Astrocyte (in vitro differentiated cells and primary cell): ENCODE measurements at regions not wholly inside any gene's neighbourhood (a gene's known extent, or its start where the extent isn't known, plus 50 kb on each side); places are given as distances from the start of the nearest gene placed in this dataset.

Experiments used
- DNase-seq: peaks from one replicate; pipeline ENCODE4 v3.0.0-alpha.2; 2010; ENCODE audit warnings: low read depth
- FAIRE-seq: peaks from 2 replicates; lab custom pipeline; 2011; peaks lifted over from hg19 to GRCh38; lab: Jason Lieb, UNC
- H2AFZ ChIP-seq: 2 replicates; pipeline ENCODE4 v1.6.0; 2012; ENCODE audit warnings: low read depth, low read length, inconsistent platforms
- H3K27ac ChIP-seq: 2 replicates; pipeline ENCODE4 v1.5.1; 2011; ENCODE audit warnings: low read depth, low read length, inconsistent platforms
- H3K27me3 ChIP-seq: 2 replicates; pipeline ENCODE4 v1.6.0; 2011; ENCODE audit warnings: low read length, inconsistent platforms; ENCODE audit not compliant: insufficient read depth
- H3K36me3 ChIP-seq: 2 replicates; pipeline ENCODE4 v1.5.1; 2011; ENCODE audit warnings: low read length, inconsistent platforms; ENCODE audit not compliant: insufficient read depth
- H3K4me1 ChIP-seq: 2 replicates; pipeline ENCODE4 v1.5.1; 2011; ENCODE audit warnings: low read length, inconsistent platforms; ENCODE audit not compliant: insufficient read depth
- H3K4me2 ChIP-seq: 2 replicates; pipeline ENCODE4 v1.6.0; 2012; ENCODE audit warnings: low read length, inconsistent platforms
- H3K4me3 ChIP-seq: 2 replicates; pipeline ENCODE4 v1.5.1; 2011; ENCODE audit warnings: low read depth, mild to moderate bottlenecking, low read length, inconsistent platforms; ENCODE audit not compliant: insufficient read depth
- H3K79me2 ChIP-seq: 2 replicates; pipeline ENCODE4 v1.6.0; 2012; ENCODE audit warnings: mild to moderate bottlenecking, low read length, inconsistent platforms; ENCODE audit not compliant: insufficient read depth
- H3K9ac ChIP-seq: 2 replicates; pipeline ENCODE4 v1.6.0; 2012; ENCODE audit warnings: mild to moderate bottlenecking, low read length, inconsistent platforms
- H3K9me3 ChIP-seq: 2 replicates; pipeline ENCODE4 v1.5.1; 2012; ENCODE audit warnings: low read depth, mild to moderate bottlenecking, low read length, inconsistent platforms; ENCODE audit not compliant: insufficient read depth
- H4K20me1 ChIP-seq: 2 replicates; pipeline ENCODE4 v1.6.0; 2012; ENCODE audit warnings: low read length, inconsistent platforms; ENCODE audit not compliant: insufficient read depth
- H3K27ac Mint-ChIP-seq: one replicate; pipeline ENCODE4 v1.8.0; 2021; ENCODE audit warnings: mild to moderate bottlenecking, mixed read lengths; ENCODE audit not compliant: unreplicated experiment
- H3K27me3 Mint-ChIP-seq: one replicate; pipeline ENCODE4 v1.8.0; 2021; ENCODE audit warnings: low read depth, mixed read lengths; ENCODE audit not compliant: unreplicated experiment
- H3K36me3 Mint-ChIP-seq: one replicate; pipeline ENCODE4 v1.8.0; 2021; ENCODE audit warnings: low read depth, mixed read lengths; ENCODE audit not compliant: unreplicated experiment
- H3K4me1 Mint-ChIP-seq: one replicate; pipeline ENCODE4 v1.8.0; 2021; ENCODE audit warnings: low read depth, mixed read lengths; ENCODE audit not compliant: unreplicated experiment
- H3K4me3 Mint-ChIP-seq: one replicate; pipeline ENCODE4 v1.8.0; 2021; ENCODE audit warnings: mild to moderate bottlenecking, moderate library complexity, mixed read lengths; ENCODE audit not compliant: unreplicated experiment
- H3K9me3 Mint-ChIP-seq: one replicate; pipeline ENCODE4 v1.8.0; 2021; ENCODE audit warnings: mild to moderate bottlenecking, mixed read lengths; ENCODE audit not compliant: unreplicated experiment
- CTCF ChIP-seq: IDR thresholded peaks from 2 replicates; pipeline ENCODE4 v1.5.1; 2011; ENCODE audit warnings: low read depth, mild to moderate bottlenecking, inconsistent platforms, low read length, moderate library complexity; ENCODE audit not compliant: insufficient read depth
- EZH2 ChIP-seq: IDR thresholded peaks from 2 replicates; pipeline ENCODE4 v1.6.1; 2012; ENCODE audit warnings: mild to moderate bottlenecking, low read length, inconsistent platforms; ENCODE audit not compliant: insufficient read depth

- H3K4me3 ChIP-seq: no peak overlapping the region
- no peak for TF ChIP-seq EZH2
These were observed 622.6 kb downstream of the RNF144B start for GRCh38 chr6:19009769-19010168.

GRCh38 chr6:19013026-19013705 is 626.0 kb downstream of the RNF144B start:
- DNase-seq (peak; percentile 62), FAIRE-seq (no peak)
- Histone ChIP-seq H3K4me1 (no peaks in the 10 kb centered on the region), H2AFZ (no peak overlapping the region), H3K36me3 (no peaks in the 10 kb centered on the region), H3K4me2 (peak overlapping the region; percentile 23), H3K27ac (no peak overlapping the region), H4K20me1 (no peaks in the 10 kb centered on the region), H3K27me3 (no peaks in the 10 kb centered on the region), H3K9ac (no peak overlapping the region), H3K9me3 (no peaks in the 10 kb centered on the region), H3K4me3 (no peak overlapping the region), H3K79me2 (no peaks in the 10 kb centered on the region)
- Mint-ChIP-seq H3K4me1 (peaks cover 9% of the 10 kb centered on the region), H3K36me3 (no peaks in the 10 kb centered on the region), H3K27me3 (peaks cover 2% of the 10 kb centered on the region), H3K27ac (peak overlapping the region; percentile 50), H3K4me3 (no peak overlapping the region), H3K9me3 (no peaks in the 10 kb centered on the region)
- TF ChIP-seq EZH2: no peak
- no peak for TF ChIP-seq CTCF

More at GRCh38 chr6:19009769-19010168, 622.6 kb downstream of the RNF144B start:
- no peaks in the 10 kb centered on the region for H3K9me3 ChIP-seq
- no peak overlapping the region for H3K4me2 ChIP-seq
- no peaks in the 10 kb centered on the region for H3K9me3 Mint-ChIP-seq
- DNase-seq: no peak
- no peaks in the 10 kb centered on the region for H3K79me2 ChIP-seq
- no peak overlapping the region for H3K27ac Mint-ChIP-seq
- no peak overlapping the region for H3K9ac ChIP-seq
- no peaks in the 10 kb centered on the region for H3K4me1 ChIP-seq
- H3K36me3 ChIP-seq: no peaks in the 10 kb centered on the region
- no peak overlapping the region for H2AFZ ChIP-seq
- no peaks in the 10 kb centered on the region for H3K36me3 Mint-ChIP-seq
- no peak for FAIRE-seq
- H3K27me3 ChIP-seq: no peaks in the 10 kb centered on the region
- H3K4me3 Mint-ChIP-seq: no peak overlapping the region
- no peak overlapping the region for H3K27ac ChIP-seq
- peaks cover 9% of the 10 kb centered on the region for H3K4me1 Mint-ChIP-seq
- H3K27me3 Mint-ChIP-seq: peaks cover 2% of the 10 kb centered on the region
- H4K20me1 ChIP-seq: no peaks in the 10 kb centered on the region

GRCh38 chr6:19024737-19025136 is 637.6 kb downstream of the RNF144B start:
- TF ChIP-seq CTCF (peak; percentile 52), EZH2 (no peak)
- DNase-seq: peak; percentile 18
- no peaks in the 10 kb centered on the region for H3K4me1 ChIP-seq

More at GRCh38 chr6:19024737-19025136, 637.6 kb downstream of the RNF144B start:
- Histone ChIP-seq H3K36me3 (no peaks in the 10 kb centered on the region), H2AFZ (no peak overlapping the region), H3K79me2 (no peaks in the 10 kb centered on the region), H3K27me3 (no peaks in the 10 kb centered on the region), H3K27ac (no peak overlapping the region), H3K9me3 (no peaks in the 10 kb centered on the region), H3K9ac (no peak overlapping the region), H4K20me1 (no peaks in the 10 kb centered on the region), H3K4me3 (no peak overlapping the region), H3K4me2 (no peak overlapping the region)
- Mint-ChIP-seq H3K4me3 (no peak overlapping the region), H3K27ac (no peak overlapping the region), H3K27me3 (no peaks in the 10 kb centered on the region), H3K36me3 (no peaks in the 10 kb centered on the region), H3K9me3 (no peaks in the 10 kb centered on the region), H3K4me1 (no peaks in the 10 kb centered on the region)
- no peak for FAIRE-seq
